Stomach (tissue), 8 donors: ENCODE measurements at regions not wholly inside any gene's neighbourhood (a gene's known extent, or its start where the extent isn't known, plus 50 kb on each side); places are given as distances from the start of the nearest gene placed in this dataset.
A peak's percentile ranks its signal among the peaks of the same experiment; 100 is the strongest.

ENCODE experiments used
- DNase-seq, 2 donors: peaks; one replicate each; pipeline versions ENCODE4 v3.0.0 to v3.0.0-alpha.2; 2013 to 2019
- H3K27ac ChIP-seq, 5 donors: fragments of 200-600 bp in 4 of 5; sonication (generic) in 4 of 5; one replicate each; pipeline ENCODE4 v1.5.1; 2013 to 2019; ENCODE audit warnings: mild to moderate bottlenecking in 1 of 5, moderate library complexity in 1 of 5
- H3K27me3 ChIP-seq, 3 donors: fragments of 200-600 bp; sonication (generic); one replicate each; pipeline ENCODE4 v1.5.1; 2017 to 2019; ENCODE audit warnings: mixed run types in 1 of 3
- H3K36me3 ChIP-seq, 4 donors: fragments of 200-600 bp; sonication (generic); 1 replicate in 3 of 4; 2 replicates in 1 of 4; pipeline ENCODE4 v1.5.1; 2016 to 2019
- H3K4me1 ChIP-seq, 4 donors: fragments of 200-600 bp; sonication (generic); one replicate each; pipeline ENCODE4 v1.5.1; 2016 to 2019
- H3K4me3 ChIP-seq, 4 donors: fragments of 200-600 bp; sonication (generic) in 3 of 4; one replicate each; pipeline ENCODE4 v1.5.1; 2016 to 2019; ENCODE audit warnings: mild to moderate bottlenecking in 1 of 4
- H3K9me3 ChIP-seq, 4 donors: fragments of 200-600 bp; sonication (generic); one replicate each; pipeline ENCODE4 v1.5.1; 2016 to 2019
- EP300 ChIP-seq: sonication (generic); formaldehyde crosslinking; IDR thresholded peaks from one replicate; pipeline ENCODE4 v1.6.1; 2017; ENCODE audit warnings: antibody characterized with exemption
- POLR2A ChIP-seq, 4 donors: fragments of 450-650 bp; IDR thresholded peaks; one replicate each; pipeline ENCODE4 v1.6.1; 2016; ENCODE audit warnings: antibody characterized with exemption in 4 of 4, control low read depth in 2 of 4, mild to moderate bottlenecking in 1 of 4, moderate library complexity in 1 of 4
- POLR2AphosphoS5 ChIP-seq, 3 donors: sonication (generic); formaldehyde crosslinking; IDR thresholded peaks; one replicate each; pipeline ENCODE4 v1.6.1; 2016; ENCODE audit warnings: antibody characterized with exemption in 3 of 3
- WGBS, 5 donors: extraction: QIAGEN DNeasy Blood & Tissue Kit in 3 of 5; methylation state at CpG; one replicate each; pipeline versions ENCODE4 v1.1.5 to v1.1.7; 2013 to 2018; 5-methylcytosine and 5-hydroxymethylcytosine counted together
- intact Hi-C: fragments of 100-400 bp; cut with DNase I; formaldehyde crosslinking; loops from one replicate; pipeline ENCODE4 v1.15.1; 2023; ENCODE audit warnings: low total_unique reads
- TF ChIP-seq, protein P1 (sequence below), 7 experiments: fragments of 450-650 bp in 4 of 7; fragments of 200-600 bp in 3 of 7; sonication (generic) in 3 of 7; IDR thresholded peaks; one replicate each; pipeline ENCODE4 v1.5.1; 2016 to 2019; ENCODE audit warnings: antibody characterized with exemption in 7 of 7, control low read depth in 2 of 7, mild to moderate bottlenecking in 1 of 7
- donor health status: healthy with polysubstance abuse.
- donor health status: Bipolar disorder and iron deficiency.
- donor health status: healthy.

DNA sequence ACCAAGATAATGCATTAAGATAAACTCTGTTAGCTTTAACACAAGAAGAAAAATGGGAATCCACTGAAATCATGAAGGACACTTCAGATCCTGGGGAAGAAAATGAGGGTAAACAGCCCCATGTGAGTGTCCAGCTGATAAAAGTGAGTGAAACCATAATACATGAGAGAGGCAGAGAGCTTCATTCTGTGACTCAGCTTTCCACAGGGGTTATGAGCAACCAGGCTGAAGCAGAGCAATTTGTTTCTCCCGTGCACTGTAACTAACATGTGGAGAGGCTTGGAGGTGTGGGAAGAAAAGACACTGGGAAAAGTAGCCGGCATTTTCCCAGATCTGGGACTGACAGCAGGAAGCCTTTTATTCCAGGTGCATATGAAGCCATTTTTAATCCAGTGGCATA, 971.7 kb downstream of the ANKRD7 start:
- Histone ChIP-seq H3K27ac (no peak overlapping the region), H3K36me3 (no peaks in the 10 kb centered on the region), H3K9me3 (no peaks in the 10 kb centered on the region), H3K4me3 (no peak overlapping the region), H3K4me1 (no peaks in the 10 kb centered on the region), H3K27me3 (no peaks in the 10 kb centered on the region)
- WGBS, 5 donors, result 53 to 64% (median 55%) methylated on average over 2 of the region's 2 CpGs
- TF ChIP-seq, protein P1, sequence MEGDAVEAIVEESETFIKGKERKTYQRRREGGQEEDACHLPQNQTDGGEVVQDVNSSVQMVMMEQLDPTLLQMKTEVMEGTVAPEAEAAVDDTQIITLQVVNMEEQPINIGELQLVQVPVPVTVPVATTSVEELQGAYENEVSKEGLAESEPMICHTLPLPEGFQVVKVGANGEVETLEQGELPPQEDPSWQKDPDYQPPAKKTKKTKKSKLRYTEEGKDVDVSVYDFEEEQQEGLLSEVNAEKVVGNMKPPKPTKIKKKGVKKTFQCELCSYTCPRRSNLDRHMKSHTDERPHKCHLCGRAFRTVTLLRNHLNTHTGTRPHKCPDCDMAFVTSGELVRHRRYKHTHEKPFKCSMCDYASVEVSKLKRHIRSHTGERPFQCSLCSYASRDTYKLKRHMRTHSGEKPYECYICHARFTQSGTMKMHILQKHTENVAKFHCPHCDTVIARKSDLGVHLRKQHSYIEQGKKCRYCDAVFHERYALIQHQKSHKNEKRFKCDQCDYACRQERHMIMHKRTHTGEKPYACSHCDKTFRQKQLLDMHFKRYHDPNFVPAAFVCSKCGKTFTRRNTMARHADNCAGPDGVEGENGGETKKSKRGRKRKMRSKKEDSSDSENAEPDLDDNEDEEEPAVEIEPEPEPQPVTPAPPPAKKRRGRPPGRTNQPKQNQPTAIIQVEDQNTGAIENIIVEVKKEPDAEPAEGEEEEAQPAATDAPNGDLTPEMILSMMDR (IDR thresholded peaks at IDR 0.05), result no peak
- no peak for TF ChIP-seq EP300
- no peak for TF ChIP-seq POLR2AphosphoS5 (IDR thresholded peaks at IDR 0.05)
- no peak for TF ChIP-seq POLR2A (IDR thresholded peaks at IDR 0.05)
- intact Hi-C loops, result no loop called here
- no peak for DNase-seq

DNA sequence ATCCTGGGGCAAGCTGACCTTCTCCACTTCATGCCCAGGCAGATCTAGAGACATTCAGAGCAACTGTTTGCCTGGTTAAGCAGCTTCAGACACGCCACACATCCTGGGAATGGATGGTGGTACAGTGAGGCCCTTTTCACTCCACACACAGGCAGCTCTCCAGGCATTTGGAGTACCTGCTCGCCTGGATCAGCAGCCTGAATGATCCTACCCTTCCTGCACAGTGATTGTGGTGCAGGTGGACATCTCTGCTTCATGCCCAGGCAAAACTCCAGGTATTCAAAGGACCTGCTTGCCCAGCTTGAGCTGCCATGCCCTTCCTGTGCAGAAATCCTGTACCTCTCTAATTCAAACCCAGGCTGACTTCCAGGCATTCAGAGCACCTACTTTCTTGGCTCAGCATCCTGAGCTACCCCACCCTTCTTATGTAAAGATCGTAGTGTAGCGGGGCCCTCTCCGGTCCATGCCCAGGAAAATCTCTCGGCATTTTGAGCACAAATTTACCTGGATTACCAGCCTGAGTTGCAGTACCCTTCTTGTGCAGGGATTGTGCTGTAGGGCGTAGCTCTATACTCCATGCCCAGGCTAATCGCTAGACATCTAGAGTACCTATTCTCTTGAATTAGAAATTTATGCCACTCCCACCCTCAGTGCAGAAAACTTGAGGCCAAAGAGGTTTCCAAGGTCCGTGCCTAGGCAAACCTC, 972.8 kb downstream of the ANKRD7 start:
- no peak for DNase-seq
- 62 to 75% (median 70%) methylated on average over 7 to 9 of the region's 9 CpGs for WGBS, 5 donors
- Histone ChIP-seq H3K27ac (no peak overlapping the region), H3K4me3 (no peak overlapping the region), H3K36me3 (no peaks in the 10 kb centered on the region), H3K9me3 (no peaks in the 10 kb centered on the region), H3K4me1 (no peaks in the 10 kb centered on the region), H3K27me3 (no peaks in the 10 kb centered on the region)
- intact Hi-C loops, result no loop called here
- TF ChIP-seq POLR2A (IDR thresholded peaks at IDR 0.05), result no peak
- TF ChIP-seq, protein P1 (IDR thresholded peaks at IDR 0.05), result no peak

DNA sequence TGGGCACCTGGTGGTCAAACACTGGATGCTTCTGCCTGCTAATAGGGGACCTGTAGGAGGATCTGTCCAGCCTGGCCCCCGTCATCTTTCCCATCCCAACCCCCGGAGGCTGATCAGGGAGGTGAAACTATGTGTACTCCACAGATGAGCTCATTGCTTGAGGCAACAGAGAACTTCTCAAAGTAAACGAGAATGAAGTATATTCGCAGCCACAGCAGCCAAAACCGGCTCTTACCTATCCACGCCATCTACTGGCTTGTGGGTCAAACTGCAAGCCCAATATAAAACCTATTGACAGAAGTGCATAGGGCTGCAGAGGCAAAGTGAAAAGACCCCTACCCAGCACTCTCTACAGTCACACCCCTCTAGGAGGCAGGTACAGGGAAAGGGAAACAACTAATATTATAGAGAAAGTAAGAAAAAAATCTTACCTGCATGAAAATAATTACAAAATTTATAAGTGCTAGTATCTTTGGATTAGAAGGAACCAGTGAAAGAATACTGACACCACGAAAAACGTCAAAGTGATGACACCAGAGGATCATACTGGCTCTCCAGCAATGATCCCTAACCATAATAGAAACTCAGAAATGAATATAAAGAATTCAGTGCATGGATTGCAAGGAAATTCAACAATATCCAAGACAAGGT, 973.5 kb downstream of the ANKRD7 start:
- intact Hi-C loops, result no loop called here

DNA sequence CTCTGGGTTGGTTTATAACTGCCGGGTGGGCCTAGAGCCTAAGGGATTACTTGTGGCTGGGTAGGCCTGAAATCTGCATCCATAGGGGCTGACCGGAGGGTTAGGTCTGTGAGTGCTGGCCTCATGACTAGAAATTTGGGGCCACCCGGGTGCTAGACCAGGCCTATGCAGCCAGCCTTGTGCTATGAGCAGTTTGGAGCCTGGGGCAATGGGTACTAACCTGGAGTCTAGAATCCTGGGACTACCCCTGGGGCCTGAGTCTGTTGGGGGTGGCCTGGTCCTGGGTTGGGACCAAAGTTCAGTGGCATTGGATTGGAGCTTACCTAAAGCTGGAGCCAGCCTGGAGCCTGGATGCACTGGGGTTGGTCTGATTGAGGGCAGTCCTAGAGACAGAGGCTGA, 995.2 kb downstream of the ANKRD7 start:
- WGBS, 5 donors, result 80 to 100% (median 90%) methylated on average over 1 to 3 of the region's 3 CpGs
- DNase-seq, result no peak
- TF ChIP-seq EP300, result no peak
- no peak for TF ChIP-seq POLR2A (IDR thresholded peaks at IDR 0.05)
- TF ChIP-seq, protein P1 (IDR thresholded peaks at IDR 0.05), result no peak
- TF ChIP-seq POLR2AphosphoS5 (IDR thresholded peaks at IDR 0.05), result no peak
- no peak overlapping the region for H3K27ac ChIP-seq
- H3K4me1 ChIP-seq, result no peaks in the 10 kb centered on the region
- intact Hi-C loops, result no loop called here
- H3K9me3 ChIP-seq, result peaks cover 0 to 15% (median 5%) of the 10 kb centered on the region in 4 donors
- H3K4me3 ChIP-seq, result no peak overlapping the region
- H3K36me3 ChIP-seq, result no peaks in the 10 kb centered on the region
- no peaks in the 10 kb centered on the region for H3K27me3 ChIP-seq

More for the DNA sequence above, 973.5 kb downstream of the ANKRD7 start:
- Histone ChIP-seq H3K4me3 (no peak overlapping the region), H3K4me1 (no peaks in the 10 kb centered on the region), H3K9me3 (no peaks in the 10 kb centered on the region), H3K27me3 (no peaks in the 10 kb centered on the region), H3K36me3 (no peaks in the 10 kb centered on the region), H3K27ac (no peak overlapping the region)
- 14 to 23% (median 22%) methylated on average over 8 of the region's 8 CpGs for WGBS, 5 donors
- no peak for TF ChIP-seq EP300
- TF ChIP-seq, protein P1 (IDR thresholded peaks at IDR 0.05), result peak in 5 of 7 experiments; percentile 26 to 48 (median 34)
- no peak for TF ChIP-seq POLR2A (IDR thresholded peaks at IDR 0.05)
- TF ChIP-seq POLR2AphosphoS5 (IDR thresholded peaks at IDR 0.05), result no peak
- DNase-seq, result peak; percentile 42 to 60
